ENCODE measurements at regions not wholly inside any gene's neighbourhood (a gene's known extent, or its start where the extent isn't known, plus 50 kb on each side); places are given as distances from the start of the nearest gene placed in this dataset.

- H2AK5ac ChIP-seq (ENCODE audit: low read depth, low read length), result no peak overlapping the region
- no peak for ATAC-seq (ENCODE audit: low read depth)
- dilution Hi-C loops (cut with HindIII; ENCODE audit: low sequenced_read_pairs, unreplicated experiment), result no loop called here
Observed at GRCh38 chr5:17425385-17426070, 72.5 kb upstream of the TAF11L2 start.

More at GRCh38 chr5:17425385-17426070, 72.5 kb upstream of the TAF11L2 start:
- intact Hi-C loops (cut with micrococcal nuclease) (no loop called here), in situ Hi-C loops (cut with MboI; ENCODE audit: low sequenced_read_pairs) (no loop called here)
- Histone ChIP-seq H3K9ac (ENCODE audit: low read depth, low read length) (no peak overlapping the region), H3K27ac (ENCODE audit: insufficient read depth, low read length) (no peak overlapping the region), H3K23ac (ENCODE audit: low read depth, low read length) (no peak overlapping the region), H3K56ac (ENCODE audit: extremely low read depth, insufficient read depth, low read length) (no peak overlapping the region), H3K4me3 (ENCODE audit: insufficient read depth, low read depth, low read length) (no peak overlapping the region), H3K9me1 (ENCODE audit: insufficient read depth, low read length) (no peaks in the 10 kb centered on the region), H4K91ac (ENCODE audit: insufficient read depth, low read depth, low read length) (no peak overlapping the region), H2BK120ac (ENCODE audit: low read depth, low read length) (no peak overlapping the region), H3K18ac (ENCODE audit: low read depth, low read length) (no peak overlapping the region), H2AK9ac (replicated peaks; ENCODE audit: low read depth, low read length, poor library complexity) (no peak overlapping the region), H3K4me1 (ENCODE audit: control insufficient read depth, insufficient read depth, low read length) (peaks cover 3% of the 10 kb centered on the region), H2AFZ (replicated peaks; ENCODE audit: low read length, poor library complexity) (no peak overlapping the region), H3K4ac (ENCODE audit: low read depth, low read length) (no peak overlapping the region), H3K14ac (replicated peaks; ENCODE audit: low read depth, low read length) (no peak overlapping the region), H2BK20ac (ENCODE audit: low read depth, low read length) (no peak overlapping the region), H4K5ac (ENCODE audit: low read depth, low read length) (no peak overlapping the region), H3K36me3 (ENCODE audit: control insufficient read depth, insufficient read depth, low read length) (no peaks in the 10 kb centered on the region), H3K4me2 (ENCODE audit: low read depth, low read length) (no peak overlapping the region), H4K8ac (ENCODE audit: low read depth in 2 of 2, low read length in 2 of 2) (no peak overlapping the region), H3K9me3 (ENCODE audit: control insufficient read depth, insufficient read depth, low read length) (no peaks in the 10 kb centered on the region), H3K79me1 (ENCODE audit: low read depth in 1 of 2, low read length in 2 of 2) (no peaks in the 10 kb centered on the region), H3K27me3 (ENCODE audit: control insufficient read depth, insufficient read depth, low read length) (peaks cover 5% of the 10 kb centered on the region), H4K20me1 (ENCODE audit: insufficient read depth, low read length) (no peaks in the 10 kb centered on the region), H2BK5ac (ENCODE audit: low read depth, low read length, poor library complexity, severe bottlenecking) (no peak overlapping the region), H2BK15ac (ENCODE audit: low read depth, low read length) (no peak overlapping the region)
- TF ChIP-seq POLR2A (IDR thresholded peaks at IDR 0.05; ENCODE audit: low read depth, low read length) (no peak), NFE2L2 (IDR thresholded peaks at IDR 0.05; ENCODE audit: low read depth, low read length) (no peak)
- TF ChIP-seq, protein P1, sequence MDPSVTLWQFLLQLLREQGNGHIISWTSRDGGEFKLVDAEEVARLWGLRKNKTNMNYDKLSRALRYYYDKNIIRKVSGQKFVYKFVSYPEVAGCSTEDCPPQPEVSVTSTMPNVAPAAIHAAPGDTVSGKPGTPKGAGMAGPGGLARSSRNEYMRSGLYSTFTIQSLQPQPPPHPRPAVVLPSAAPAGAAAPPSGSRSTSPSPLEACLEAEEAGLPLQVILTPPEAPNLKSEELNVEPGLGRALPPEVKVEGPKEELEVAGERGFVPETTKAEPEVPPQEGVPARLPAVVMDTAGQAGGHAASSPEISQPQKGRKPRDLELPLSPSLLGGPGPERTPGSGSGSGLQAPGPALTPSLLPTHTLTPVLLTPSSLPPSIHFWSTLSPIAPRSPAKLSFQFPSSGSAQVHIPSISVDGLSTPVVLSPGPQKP (IDR thresholded peaks at IDR 0.05; ENCODE audit: borderline replicate concordance, low read depth, low read length), result no peak
- no CpG with 5 or more reads among the region's 8 CpGs for WGBS, 2 experiments (ENCODE audit: extremely low coverage in 2 of 2, insufficient read length in 1 of 2)
- no TSS peak for BruUV-seq (replicated peaks)
- CTCF ChIA-PET, result no interaction called here
- POLR2A ChIA-PET (ENCODE audit: unreplicated experiment), result no interaction called here
- no peak for DNase-seq

Measured in IMR-90 (cell line).